Mesenchymal stem cell (in vitro differentiated cells and primary cell): ENCODE measurements at regions not wholly inside any gene's neighbourhood (a gene's known extent, or its start where the extent isn't known, plus 50 kb on each side); places are given as distances from the start of the nearest gene placed in this dataset.

Experiments
- DNase-seq: peaks from one replicate; pipeline ENCODE4 v3.0.0-alpha.2; 2013
- H2AFZ ChIP-seq: one replicate; pipeline ENCODE4 v1.6.1; 2013; ENCODE audit warnings: low read depth, mild to moderate bottlenecking, control low read depth, inconsistent platforms, low read length, moderate library complexity
- H2AK5ac ChIP-seq: 2 replicates; pipeline ENCODE4 v1.6.1; 2013; ENCODE audit warnings: low read length, moderate library complexity, mild to moderate bottlenecking, inconsistent platforms; ENCODE audit not compliant: severe bottlenecking
- H2BK120ac ChIP-seq: one replicate; pipeline ENCODE4 v1.6.1; 2013; ENCODE audit warnings: low read depth, mild to moderate bottlenecking, inconsistent platforms, low read length, moderate library complexity
- H2BK12ac ChIP-seq, 2 experiments: one replicate each; pipeline ENCODE4 v1.6.1; 2013; ENCODE audit warnings: inconsistent platforms in 2 of 2, low read length in 2 of 2, mild to moderate bottlenecking in 2 of 2, moderate library complexity in 2 of 2, control low read depth in 1 of 2
- H2BK15ac ChIP-seq: one replicate; pipeline ENCODE4 v1.6.1; 2013; ENCODE audit warnings: mild to moderate bottlenecking, low read depth, inconsistent platforms; ENCODE audit not compliant: poor library complexity, severe bottlenecking
- H2BK5ac ChIP-seq: 2 replicates; pipeline ENCODE4 v1.6.1; 2013; ENCODE audit warnings: low read depth, mild to moderate bottlenecking, low read length, control low read depth, inconsistent platforms; ENCODE audit not compliant: poor library complexity, severe bottlenecking
- H3K14ac ChIP-seq, 2 experiments: one replicate each; pipeline ENCODE4 v1.6.1; 2013; ENCODE audit warnings: inconsistent platforms in 2 of 2, low read length in 2 of 2, control low read depth in 1 of 2, mild to moderate bottlenecking in 1 of 2, moderate library complexity in 1 of 2
- H3K18ac ChIP-seq, 2 experiments: one replicate each; pipeline ENCODE4 v1.6.1; 2013; ENCODE audit warnings: inconsistent platforms in 2 of 2, low read length in 2 of 2, control low read depth in 1 of 2, low read depth in 1 of 2, mild to moderate bottlenecking in 1 of 2
- H3K23ac ChIP-seq, 2 experiments: one replicate each; pipeline ENCODE4 v1.6.1; 2013; ENCODE audit warnings: inconsistent platforms in 2 of 2, low read length in 2 of 2, mild to moderate bottlenecking in 2 of 2, moderate library complexity in 2 of 2, control low read depth in 1 of 2
- H3K27ac ChIP-seq: 2 replicates; pipeline ENCODE4 v1.5.1; 2013; ENCODE audit warnings: mild to moderate bottlenecking, moderate library complexity, low read length, control low read depth, inconsistent platforms; ENCODE audit not compliant: poor library complexity, severe bottlenecking
- H3K27me3 ChIP-seq, 2 experiments: 2 replicates each; pipeline versions ENCODE4 v1.6.1 to v1.7.0; 2013; ENCODE audit warnings: low read length in 2 of 2, mild to moderate bottlenecking in 2 of 2, moderate library complexity in 2 of 2, control low read depth in 1 of 2, inconsistent platforms in 1 of 2; ENCODE audit not compliant: control insufficient read depth in 1 of 2, insufficient read depth in 1 of 2
- H3K36me3 ChIP-seq, 2 experiments: 2 replicates each; pipeline versions ENCODE4 v1.6.1 to v1.7.0; 2013; ENCODE audit warnings: low read length in 2 of 2, control low read depth in 1 of 2, inconsistent platforms in 1 of 2, low read depth in 1 of 2, mild to moderate bottlenecking in 1 of 2; ENCODE audit not compliant: insufficient read depth in 2 of 2, control insufficient read depth in 1 of 2
- H3K4ac ChIP-seq, 2 experiments: one replicate each; pipeline ENCODE4 v1.6.1; 2013; ENCODE audit warnings: inconsistent platforms in 2 of 2, low read length in 2 of 2, mild to moderate bottlenecking in 2 of 2, moderate library complexity in 2 of 2, control low read depth in 1 of 2, low read depth in 1 of 2
- H3K4me1 ChIP-seq: 2 replicates; pipeline ENCODE4 v1.6.1; 2013; ENCODE audit warnings: low read depth, low read length, control low read depth; ENCODE audit not compliant: control insufficient read depth, insufficient read depth
- H3K4me2 ChIP-seq: 2 replicates; pipeline ENCODE4 v1.6.1; 2013; ENCODE audit warnings: low read length, mild to moderate bottlenecking, inconsistent platforms; ENCODE audit not compliant: poor library complexity, severe bottlenecking
- H3K4me3 ChIP-seq, 2 experiments: 2 replicates each; pipeline versions ENCODE4 v1.5.1 to v1.7.0; 2013; ENCODE audit warnings: low read length in 2 of 2, mild to moderate bottlenecking in 2 of 2, control low read depth in 1 of 2, low read depth in 1 of 2; ENCODE audit not compliant: insufficient read depth in 1 of 2
- H3K79me1 ChIP-seq: replicated peaks from 2 replicates; pipeline ENCODE4 v1.6.1; 2013; ENCODE audit warnings: mild to moderate bottlenecking, control low read depth, low read length, inconsistent platforms; ENCODE audit not compliant: poor library complexity, severe bottlenecking
- H3K9ac ChIP-seq: 2 replicates; pipeline ENCODE4 v1.7.0; 2013; ENCODE audit warnings: mild to moderate bottlenecking, low read length, moderate library complexity
- H3K9me3 ChIP-seq: 2 replicates; pipeline ENCODE4 v1.7.0; 2013; ENCODE audit warnings: mild to moderate bottlenecking, low read length; ENCODE audit not compliant: control insufficient read depth
- H4K8ac ChIP-seq: one replicate; pipeline ENCODE4 v1.6.1; 2013; ENCODE audit warnings: inconsistent platforms, mild to moderate bottlenecking, low read length, moderate library complexity
- H4K91ac ChIP-seq: one replicate; pipeline ENCODE4 v1.6.1; 2013; ENCODE audit warnings: mild to moderate bottlenecking, low read length, inconsistent platforms
- WGBS: methylation state at CpG from one replicate; pipeline ENCODE4 v1.1.7; 2013; ENCODE audit warnings: mixed read lengths; 5-methylcytosine and 5-hydroxymethylcytosine counted together

DNA sequence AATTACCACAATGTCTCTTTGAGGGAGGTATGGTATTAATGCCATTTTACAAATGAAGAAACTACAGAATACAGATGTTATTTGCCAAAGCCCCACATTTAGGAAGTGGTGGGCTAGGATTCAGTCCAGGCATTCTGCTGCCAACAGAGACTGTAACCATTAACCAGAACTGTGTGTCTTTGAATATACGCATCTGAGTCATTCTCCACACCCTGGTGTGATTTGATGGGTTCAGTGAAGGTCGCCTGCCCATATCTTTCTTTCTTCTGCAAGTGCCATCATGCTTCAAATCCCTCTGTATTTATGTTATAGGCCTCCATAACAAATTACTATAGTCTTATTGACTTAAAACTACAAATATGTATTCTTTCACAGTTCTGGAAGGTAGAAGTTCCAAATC, 479.0 kb upstream of the DCC start:
- Histone ChIP-seq H3K4ac (no peak overlapping the region), H2BK12ac (no peak overlapping the region), H3K9ac (no peak overlapping the region), H3K4me3 (no peak overlapping the region), H3K18ac (no peak overlapping the region), H2BK120ac (no peak overlapping the region), H3K9me3 (peaks cover 8% of the 10 kb centered on the region), H2BK15ac (no peak overlapping the region), H2BK5ac (no peak overlapping the region), H3K27me3 (no peaks in the 10 kb centered on the region), H3K23ac (no peak overlapping the region), H3K14ac (no peak overlapping the region), H3K4me1 (no peaks in the 10 kb centered on the region), H2AK5ac (no peak overlapping the region), H4K8ac (no peak overlapping the region), H3K4me2 (no peak overlapping the region), H2AFZ (no peak overlapping the region), H3K79me1 (no peaks in the 10 kb centered on the region), H3K27ac (no peak overlapping the region), H3K36me3 (no peaks in the 10 kb centered on the region), H4K91ac (no peak overlapping the region)
- 100% methylated on average over 1 of the region's 2 CpGs for WGBS
- DNase-seq, result no peak

- DNase-seq, result no peak
- Histone ChIP-seq H2BK5ac (no peak overlapping the region), H2AFZ (no peak overlapping the region), H3K4me3 (no peak overlapping the region), H3K9ac (no peak overlapping the region), H3K9me3 (peaks cover 8% of the 10 kb centered on the region), H3K23ac (no peak overlapping the region), H3K4ac (no peak overlapping the region), H3K79me1 (no peaks in the 10 kb centered on the region), H3K18ac (no peak overlapping the region), H4K8ac (no peak overlapping the region), H3K27ac (no peak overlapping the region), H2BK120ac (no peak overlapping the region), H3K36me3 (no peaks in the 10 kb centered on the region), H2BK12ac (no peak overlapping the region), H4K91ac (no peak overlapping the region), H3K14ac (no peak overlapping the region), H3K4me1 (no peaks in the 10 kb centered on the region), H2BK15ac (no peak overlapping the region), H3K27me3 (no peaks in the 10 kb centered on the region), H2AK5ac (no peak overlapping the region), H3K4me2 (no peak overlapping the region)
- WGBS, result 59% methylated on average over 4 of the region's 4 CpGs
These were observed 477.8 kb upstream of the DCC start for GRCh38 chr18:51862051-51862715.

GRCh38 chr18:51864219-51864965, 475.6 kb upstream of the DCC start:
- no peak overlapping the region for H4K8ac ChIP-seq
- no peak overlapping the region for H2AK5ac ChIP-seq
- WGBS, result 87% methylated on average over 33 of the region's 36 CpGs
- H2AFZ ChIP-seq, result no peak overlapping the region
- peaks cover 8% of the 10 kb centered on the region for H3K9me3 ChIP-seq
- H3K4me2 ChIP-seq, result no peak overlapping the region
- no peaks in the 10 kb centered on the region for H3K79me1 ChIP-seq
- H2BK5ac ChIP-seq, result no peak overlapping the region
- no peak overlapping the region for H3K18ac ChIP-seq
- H2BK120ac ChIP-seq, result no peak overlapping the region
- H3K14ac ChIP-seq, result no peak overlapping the region
- no peak overlapping the region for H3K9ac ChIP-seq
- no peaks in the 10 kb centered on the region for H3K4me1 ChIP-seq
- no peak overlapping the region for H4K91ac ChIP-seq
- no peak overlapping the region for H3K27ac ChIP-seq
- no peak overlapping the region for H2BK12ac ChIP-seq
- no peak for DNase-seq
- no peak overlapping the region for H3K23ac ChIP-seq
- no peaks in the 10 kb centered on the region for H3K27me3 ChIP-seq
- no peak overlapping the region for H3K4ac ChIP-seq
- no peak overlapping the region for H3K4me3 ChIP-seq
- H2BK15ac ChIP-seq, result no peak overlapping the region
- no peaks in the 10 kb centered on the region for H3K36me3 ChIP-seq

DNA sequence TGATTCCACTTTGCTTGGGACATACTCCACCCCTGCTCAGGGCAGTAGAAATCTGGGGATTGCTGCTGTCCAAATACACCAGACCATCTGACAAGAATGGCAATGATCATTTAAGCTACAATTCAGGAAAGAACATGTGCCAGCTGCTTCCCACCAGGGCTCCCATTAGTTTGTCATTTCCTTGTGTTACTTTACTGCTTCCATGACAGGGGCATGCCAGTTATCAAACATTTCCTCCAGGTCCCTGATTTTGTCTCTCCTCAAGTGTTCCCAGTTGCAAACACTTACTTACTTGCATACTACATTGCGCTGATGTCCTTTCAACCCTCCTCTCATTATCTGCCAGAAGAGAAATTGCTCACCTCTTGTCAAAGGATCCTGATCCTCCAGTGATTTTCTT, 474.5 kb upstream of the DCC start:
- no peaks in the 10 kb centered on the region for H3K27me3 ChIP-seq
- no peak overlapping the region for H3K4me3 ChIP-seq
- no peak overlapping the region for H2AK5ac ChIP-seq
- WGBS, result 80% methylated on average over 1 of the region's 1 CpG
- no peak overlapping the region for H4K8ac ChIP-seq
- no peaks in the 10 kb centered on the region for H3K79me1 ChIP-seq
- H2BK15ac ChIP-seq, result no peak overlapping the region
- H3K9me3 ChIP-seq, result peaks cover 8% of the 10 kb centered on the region
- no peak overlapping the region for H2BK120ac ChIP-seq
- no peak overlapping the region for H3K23ac ChIP-seq
- H3K36me3 ChIP-seq, result no peaks in the 10 kb centered on the region
- no peak overlapping the region for H3K18ac ChIP-seq
- no peak overlapping the region for H3K4me2 ChIP-seq
- H2AFZ ChIP-seq, result no peak overlapping the region
- no peak overlapping the region for H3K14ac ChIP-seq
- H4K91ac ChIP-seq, result no peak overlapping the region
- no peak overlapping the region for H3K27ac ChIP-seq
- no peak for DNase-seq
- no peak overlapping the region for H3K4ac ChIP-seq
- no peak overlapping the region for H2BK12ac ChIP-seq
- H2BK5ac ChIP-seq, result no peak overlapping the region
- no peaks in the 10 kb centered on the region for H3K4me1 ChIP-seq
- H3K9ac ChIP-seq, result no peak overlapping the region
